Transverse colon (tissue), 4 donors: ENCODE measurements at regions not wholly inside any gene's neighbourhood (a gene's known extent, or its start where the extent isn't known, plus 50 kb on each side); places are given as distances from the start of the nearest gene placed in this dataset.

Experiments
- DNase-seq: peaks from one replicate; pipeline ENCODE4 v3.0.0-alpha.2; 2019
- H3K27ac ChIP-seq, 4 donors: fragments of 200-600 bp; sonication (generic); 2 replicates each; pipeline ENCODE4 v1.5.1; 2016 to 2018; ENCODE audit warnings: inconsistent platforms in 4 of 4
- H3K27me3 ChIP-seq: fragments of 200-600 bp; sonication (generic); 2 replicates; pipeline ENCODE4 v1.5.1; 2017; ENCODE audit warnings: inconsistent platforms
- H3K36me3 ChIP-seq, 4 donors: fragments of 200-600 bp; sonication (generic); 2 replicates each; pipeline ENCODE4 v1.5.1; 2017 to 2019; ENCODE audit warnings: inconsistent platforms in 4 of 4
- H3K4me1 ChIP-seq, 4 donors: fragments of 200-600 bp; sonication (generic); 2 replicates each; pipeline ENCODE4 v1.5.1; 2017 to 2020; ENCODE audit warnings: inconsistent platforms in 4 of 4
- H3K4me3 ChIP-seq, 4 donors: fragments of 200-600 bp; sonication (generic); 1 replicate in 1 of 4; 2 replicates in 3 of 4; pipeline versions ENCODE4 v1.5.1 to v1.6.1; 2017 to 2019; ENCODE audit warnings: inconsistent platforms in 4 of 4
- H3K9me3 ChIP-seq, 2 donors: fragments of 200-600 bp; sonication (generic); 2 replicates each; pipeline ENCODE4 v1.5.1; 2017 to 2019; ENCODE audit warnings: inconsistent platforms in 2 of 2
- CTCF ChIP-seq, 5 experiments: fragments of 200-600 bp in 3 of 5; fragments of 450-650 bp in 2 of 5; sonication (generic) in 3 of 5; IDR thresholded peaks; 1 replicate in 2 of 5; 2 replicates in 3 of 5; pipeline ENCODE4 v1.5.1; 2016 to 2017; ENCODE audit warnings: antibody characterized with exemption in 5 of 5, inconsistent platforms in 3 of 5, mild to moderate bottlenecking in 2 of 5, moderate library complexity in 1 of 5
- EP300 ChIP-seq: sonication (generic); formaldehyde crosslinking; IDR thresholded peaks from one replicate; pipeline ENCODE4 v1.6.1; 2017; ENCODE audit warnings: antibody characterized with exemption, low read depth
- POLR2A ChIP-seq: fragments of 450-650 bp; IDR thresholded peaks from one replicate; pipeline ENCODE4 v1.6.1; 2016; ENCODE audit warnings: antibody characterized with exemption, mild to moderate bottlenecking, moderate library complexity
- POLR2AphosphoS5 ChIP-seq, 3 donors: sonication (generic); formaldehyde crosslinking; IDR thresholded peaks; one replicate each; pipeline ENCODE4 v1.6.1; 2016; ENCODE audit warnings: antibody characterized with exemption in 3 of 3
- WGBS, 2 donors: methylation state at CpG; one replicate each; pipeline ENCODE4 v1.1.5; 2018; ENCODE audit warnings: low coverage in 1 of 2; 5-methylcytosine and 5-hydroxymethylcytosine counted together
- in situ Hi-C, 4 donors: fragments of 200-750 bp; cut with MboI; loops; one replicate each; pipeline versions ENCODE4 v1.15.0 to v1.15.1; 2017; ENCODE audit warnings: low sequenced_read_pairs in 3 of 4, low pct_ligation_motif_present in 1 of 4, low pct_unique_long_range_greater_than_20kb in 1 of 4
- intact Hi-C: fragments of 100-400 bp; cut with DNase I; formaldehyde crosslinking; loops from one replicate; pipeline ENCODE4 v1.15.1; 2023; ENCODE audit warnings: low total_unique reads

- DNase-seq, result no peak
- no peak for TF ChIP-seq POLR2A
- no peak for TF ChIP-seq POLR2AphosphoS5 (IDR thresholded peaks at IDR 0.05)
- TF ChIP-seq CTCF (IDR thresholded peaks at IDR 0.05), result no peak
- no peak for TF ChIP-seq EP300
- Histone ChIP-seq H3K27ac (no peak overlapping the region), H3K4me3 (no peak overlapping the region), H3K9me3 (no peaks in the 10 kb centered on the region), H3K4me1 (no peaks in the 10 kb centered on the region), H3K27me3 (no peaks in the 10 kb centered on the region), H3K36me3 (no peaks in the 10 kb centered on the region)
- in situ Hi-C loops (no loop called here), intact Hi-C loops (no loop called here)
Observed at GRCh38 chr16:65834688-65835087, 531.8 kb upstream of the CDH5 start.

- 56% methylated on average over 4 of the region's 4 CpGs for WGBS, 2 donors
- DNase-seq, result no peak
- TF ChIP-seq EP300 (no peak), POLR2A (no peak), POLR2AphosphoS5 (IDR thresholded peaks at IDR 0.05) (no peak), CTCF (IDR thresholded peaks at IDR 0.05) (no peak)
- H3K9me3 ChIP-seq, result no peaks in the 10 kb centered on the region
- H3K4me1 ChIP-seq, result no peaks in the 10 kb centered on the region
- H3K27me3 ChIP-seq, result no peaks in the 10 kb centered on the region
- no peak overlapping the region for H3K4me3 ChIP-seq
- no peak overlapping the region for H3K27ac ChIP-seq
- no peaks in the 10 kb centered on the region for H3K36me3 ChIP-seq
- intact Hi-C loops, result no loop called here
- in situ Hi-C loops, result no loop called here
Observed at GRCh38 chr16:65833171-65833871, 533.2 kb upstream of the CDH5 start.

GRCh38 chr16:65832679-65833078 lies 533.8 kb upstream of the CDH5 start:
- Histone ChIP-seq H3K36me3 (no peaks in the 10 kb centered on the region), H3K4me1 (no peaks in the 10 kb centered on the region), H3K9me3 (no peaks in the 10 kb centered on the region), H3K27ac (no peak overlapping the region), H3K27me3 (no peaks in the 10 kb centered on the region), H3K4me3 (no peak overlapping the region)
- WGBS, 2 donors, result 45 to 66% methylated on average over 1 of the region's 1 CpG
- in situ Hi-C loops, result no loop called here
- TF ChIP-seq EP300, result no peak
- no peak for TF ChIP-seq CTCF (IDR thresholded peaks at IDR 0.05)
- TF ChIP-seq POLR2AphosphoS5 (IDR thresholded peaks at IDR 0.05), result no peak
- TF ChIP-seq POLR2A, result no peak
- intact Hi-C loops, result no loop called here
- DNase-seq, result no peak

GRCh38 chr16:65831903-65832666 lies 534.4 kb upstream of the CDH5 start:
- no peak for TF ChIP-seq POLR2A
- TF ChIP-seq CTCF (IDR thresholded peaks at IDR 0.05), result no peak
- no peak for TF ChIP-seq POLR2AphosphoS5 (IDR thresholded peaks at IDR 0.05)
- no peak for TF ChIP-seq EP300

More at GRCh38 chr16:65831903-65832666, 534.4 kb upstream of the CDH5 start:
- in situ Hi-C loops, result no loop called here
- no peaks in the 10 kb centered on the region for H3K27me3 ChIP-seq
- H3K4me1 ChIP-seq, result no peaks in the 10 kb centered on the region
- H3K27ac ChIP-seq, result no peak overlapping the region
- intact Hi-C loops, result no loop called here
- H3K9me3 ChIP-seq, result no peaks in the 10 kb centered on the region
- no peak overlapping the region for H3K4me3 ChIP-seq
- 85 to 87% methylated on average over 2 to 4 of the region's 4 CpGs for WGBS, 2 donors
- H3K36me3 ChIP-seq, result no peaks in the 10 kb centered on the region
- DNase-seq, result no peak
